ENCODE measurements at regions not wholly inside any gene's neighbourhood (a gene's known extent, or its start where the extent isn't known, plus 50 kb on each side); places are given as distances from the start of the nearest gene placed in this dataset.

DNA sequence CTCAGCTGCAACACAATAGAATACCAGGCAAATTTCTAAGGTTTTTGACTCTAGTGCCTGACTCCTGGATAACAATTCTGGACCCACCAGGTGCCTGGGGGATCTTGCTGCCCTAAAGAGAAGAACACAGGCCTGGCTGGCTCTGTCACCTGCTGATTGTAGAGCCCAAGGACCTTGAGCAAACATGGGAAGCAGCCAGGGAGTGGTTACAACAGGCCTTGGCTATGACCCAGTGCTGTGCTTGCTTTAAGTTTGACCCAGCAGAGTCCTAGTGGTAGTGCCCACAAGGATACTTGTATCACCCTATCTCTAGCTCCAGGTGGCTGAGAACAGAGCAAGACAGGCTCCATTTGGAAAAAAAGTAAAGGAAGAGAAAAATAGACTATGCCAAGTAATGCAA lies 176.8 kb upstream of the DCAF12L2 start:
- Histone ChIP-seq H3K9me1 (replicated peaks; ENCODE audit: control insufficient read depth, extremely low read depth, insufficient read depth, low read length) (no peaks in the 10 kb centered on the region), H3K4me2 (ENCODE audit: insufficient read depth, low read length) (no peak overlapping the region), H3K79me2 (ENCODE audit: control insufficient read depth, insufficient read depth, low read length) (no peaks in the 10 kb centered on the region), H3K27me3 (ENCODE audit: control insufficient read depth in 2 of 2, insufficient read depth in 2 of 2, low read length in 2 of 2) (no peaks in the 10 kb centered on the region), H3K9ac (replicated peaks; ENCODE audit: extremely low read depth, insufficient read depth, low read length) (no peak overlapping the region), H3K27ac (ENCODE audit: insufficient read depth, low read depth, low read length) (no peak overlapping the region), H4K20me1 (replicated peaks; ENCODE audit: control insufficient read depth, extremely low read depth, insufficient read depth, low read length) (no peaks in the 10 kb centered on the region), H3K4me1 (ENCODE audit: control insufficient read depth, extremely low read depth, insufficient read depth, low read length) (no peaks in the 10 kb centered on the region), H2AFZ (ENCODE audit: low read depth, low read length) (no peak overlapping the region), H3K4me3 (replicated peaks in 1 of 3; ENCODE audit: insufficient read depth in 1 of 3, low read depth in 1 of 3, low read length in 3 of 3) (no peak overlapping the region), H3K36me3 (ENCODE audit: control insufficient read depth in 2 of 2, extremely low read depth in 1 of 2, insufficient read depth in 2 of 2, low read length in 2 of 2) (no peaks in the 10 kb centered on the region), H3K9me3 (replicated peaks; ENCODE audit: control insufficient read depth, insufficient read depth, low read length) (no peaks in the 10 kb centered on the region)
- ChIA-PET POLR2A (no interaction called here), CTCF (no interaction called here)
- FAIRE-seq (no peak), DNase-seq (ENCODE audit: low read depth, low spot score) (no peak)
- TF ChIP-seq EZH2 (IDR thresholded peaks at IDR 0.05; ENCODE audit: borderline replicate concordance, low read depth, low read length, severe bottlenecking) = no peak
- no peak for TF ChIP-seq POLR2A (IDR thresholded peaks at IDR 0.05; ENCODE audit: low read depth, low read length)
- TF ChIP-seq POLR2AphosphoS5 (IDR thresholded peaks at IDR 0.05; ENCODE audit: insufficient read depth, low read depth, low read length) = no peak
- intact Hi-C loops (cut with micrococcal nuclease) (no loop called here), dilution Hi-C loops (cut with MboI; ENCODE audit: extremely low pct_ligation_motif_present, low sequenced_read_pairs) (no loop called here)
- BruUV-seq (replicated peaks) = no TSS peak

DNA sequence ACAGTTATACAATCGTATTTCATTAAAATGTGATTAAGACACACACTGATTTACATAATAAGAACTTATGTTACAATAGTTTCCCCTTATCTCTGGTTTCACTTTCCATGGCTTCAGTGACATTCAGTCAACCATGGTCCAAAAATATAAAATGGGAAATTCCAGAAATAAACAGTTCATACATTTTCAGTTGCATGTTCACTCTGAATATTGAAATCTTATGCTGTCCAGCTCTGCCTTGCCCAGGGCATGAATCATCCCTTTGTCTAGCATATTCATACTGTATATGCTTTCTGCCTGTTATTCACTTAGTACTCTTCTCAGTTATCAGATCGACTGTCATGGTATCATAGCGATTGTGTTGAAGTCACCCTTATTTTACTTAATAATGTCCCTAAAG lies 173.8 kb upstream of the DCAF12L2 start:
- intact Hi-C loops (cut with micrococcal nuclease) (no loop called here), dilution Hi-C loops (cut with MboI; ENCODE audit: extremely low pct_ligation_motif_present, low sequenced_read_pairs) (no loop called here)
- no peak overlapping the region for H3K9ac ChIP-seq (replicated peaks; ENCODE audit: extremely low read depth, insufficient read depth, low read length)
- H3K27ac ChIP-seq (ENCODE audit: insufficient read depth, low read depth, low read length) = no peak overlapping the region
- H3K27me3 ChIP-seq (ENCODE audit: control insufficient read depth in 2 of 2, insufficient read depth in 2 of 2, low read length in 2 of 2) = no peaks in the 10 kb centered on the region
- ChIA-PET CTCF (no interaction called here), POLR2A (no interaction called here)
- FAIRE-seq = no peak
- no peaks in the 10 kb centered on the region for H3K9me1 ChIP-seq (replicated peaks; ENCODE audit: control insufficient read depth, extremely low read depth, insufficient read depth, low read length)
- no peak for TF ChIP-seq EZH2 (IDR thresholded peaks at IDR 0.05; ENCODE audit: borderline replicate concordance, low read depth, low read length, severe bottlenecking)
- TF ChIP-seq GATA2 (IDR thresholded peaks at IDR 0.05; ENCODE audit: insufficient read depth, insufficient read length, low read depth, low read length) = no peak
- TF ChIP-seq, protein P1, sequence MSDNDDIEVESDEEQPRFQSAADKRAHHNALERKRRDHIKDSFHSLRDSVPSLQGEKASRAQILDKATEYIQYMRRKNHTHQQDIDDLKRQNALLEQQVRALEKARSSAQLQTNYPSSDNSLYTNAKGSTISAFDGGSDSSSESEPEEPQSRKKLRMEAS (IDR thresholded peaks at IDR 0.05; ENCODE audit: insufficient read depth, insufficient read length) = no peak
- no peak for TF ChIP-seq POLR2A (IDR thresholded peaks at IDR 0.05; ENCODE audit: low read depth, low read length)
- H3K4me1 ChIP-seq (ENCODE audit: control insufficient read depth, extremely low read depth, insufficient read depth, low read length) = no peaks in the 10 kb centered on the region
- H3K36me3 ChIP-seq (ENCODE audit: control insufficient read depth in 2 of 2, extremely low read depth in 1 of 2, insufficient read depth in 2 of 2, low read length in 2 of 2) = no peaks in the 10 kb centered on the region
- no peaks in the 10 kb centered on the region for H4K20me1 ChIP-seq (replicated peaks; ENCODE audit: control insufficient read depth, extremely low read depth, insufficient read depth, low read length)
- BruUV-seq (replicated peaks) = no TSS peak
- H2AFZ ChIP-seq (ENCODE audit: low read depth, low read length) = no peak overlapping the region
- DNase-seq (ENCODE audit: low read depth, low spot score) = no peak
- no peak overlapping the region for H3K4me2 ChIP-seq (ENCODE audit: insufficient read depth, low read length)
- no peak overlapping the region for H3K4me3 ChIP-seq (replicated peaks in 1 of 3; ENCODE audit: insufficient read depth in 1 of 3, low read depth in 1 of 3, low read length in 3 of 3)
- H3K79me2 ChIP-seq (ENCODE audit: control insufficient read depth, insufficient read depth, low read length) = no peaks in the 10 kb centered on the region
- no peaks in the 10 kb centered on the region for H3K9me3 ChIP-seq (replicated peaks; ENCODE audit: control insufficient read depth, insufficient read depth, low read length)
